ENCODE measurements at regions not wholly inside any gene's neighbourhood (a gene's known extent, or its start where the extent isn't known, plus 50 kb on each side); places are given as distances from the start of the nearest gene placed in this dataset.

DNA sequence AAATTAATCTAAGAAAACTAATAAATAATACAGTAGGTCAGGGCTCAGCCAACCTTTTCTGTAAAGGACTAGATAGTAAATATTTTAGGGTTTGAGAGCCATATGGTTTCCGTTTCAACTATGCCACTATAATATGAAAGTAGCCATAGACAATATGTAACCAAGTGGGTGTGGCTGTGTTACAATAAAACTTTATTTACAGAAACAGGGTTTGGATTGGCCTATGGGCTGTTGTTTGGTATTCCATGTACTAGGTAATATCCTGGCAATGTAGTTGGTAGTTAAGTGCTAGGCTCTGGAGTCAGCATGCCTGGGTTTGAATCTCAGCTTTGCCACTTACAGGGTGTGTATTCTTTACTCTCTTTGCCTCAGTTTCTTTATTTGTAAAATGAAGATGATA lies 156.5 kb upstream of the RPH3A start:
- no peaks in the 10 kb centered on the region for H4K20me1 ChIP-seq
- H3K9ac ChIP-seq, result no peak overlapping the region
- H3K4me2 ChIP-seq, result no peak overlapping the region
- H3K27ac ChIP-seq, result no peak overlapping the region
- no peak overlapping the region for H3K4me3 ChIP-seq
- H3K4me1 ChIP-seq, result no peaks in the 10 kb centered on the region
- no peaks in the 10 kb centered on the region for H3K36me3 ChIP-seq
- H3K9me3 ChIP-seq (replicated peaks in 1 of 11), result peaks cover 0 to 14% (median 7%) of the 10 kb centered on the region in 11 experiments; a peak in 8 of 22 replicates
- TF ChIP-seq Cebpa-rat (IDR thresholded peaks at IDR 0.05), result no peak
- H3K27me3 ChIP-seq, result no peaks in the 10 kb centered on the region

DNA sequence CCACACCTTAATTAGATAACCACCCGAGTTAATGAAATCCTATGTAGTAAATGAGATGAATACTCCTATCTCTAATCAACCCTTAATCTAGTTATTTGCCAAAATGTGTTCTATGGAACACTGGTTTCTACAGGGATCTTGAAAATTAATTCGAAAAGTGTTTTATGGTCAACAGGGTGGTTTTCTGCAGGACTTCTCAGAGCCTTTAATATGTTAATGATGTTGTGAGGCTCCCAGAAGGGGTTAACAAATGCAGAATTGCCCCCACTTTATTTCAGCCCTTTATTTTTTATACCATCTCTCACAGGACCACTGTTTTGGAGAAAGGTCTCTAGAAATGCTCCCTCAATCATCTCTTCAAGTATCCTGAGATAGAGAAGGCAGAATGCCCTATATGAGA lies 153.1 kb upstream of the RPH3A start:
- H3K27ac ChIP-seq, result no peak overlapping the region
- no peak overlapping the region for H3K9ac ChIP-seq
- peaks cover 0 to 7% (median 0%) of the 10 kb centered on the region in 11 experiments; a peak in 1 of 22 replicates for H3K9me3 ChIP-seq (replicated peaks in 1 of 11)
- TF ChIP-seq Cebpa-rat (IDR thresholded peaks at IDR 0.05), result no peak
- no peaks in the 10 kb centered on the region for H3K4me1 ChIP-seq
- no peak overlapping the region for H3K4me3 ChIP-seq
- H3K27me3 ChIP-seq, result no peaks in the 10 kb centered on the region
- H3K36me3 ChIP-seq, result no peaks in the 10 kb centered on the region
- H4K20me1 ChIP-seq, result no peaks in the 10 kb centered on the region
- no peak overlapping the region for H3K4me2 ChIP-seq

DNA sequence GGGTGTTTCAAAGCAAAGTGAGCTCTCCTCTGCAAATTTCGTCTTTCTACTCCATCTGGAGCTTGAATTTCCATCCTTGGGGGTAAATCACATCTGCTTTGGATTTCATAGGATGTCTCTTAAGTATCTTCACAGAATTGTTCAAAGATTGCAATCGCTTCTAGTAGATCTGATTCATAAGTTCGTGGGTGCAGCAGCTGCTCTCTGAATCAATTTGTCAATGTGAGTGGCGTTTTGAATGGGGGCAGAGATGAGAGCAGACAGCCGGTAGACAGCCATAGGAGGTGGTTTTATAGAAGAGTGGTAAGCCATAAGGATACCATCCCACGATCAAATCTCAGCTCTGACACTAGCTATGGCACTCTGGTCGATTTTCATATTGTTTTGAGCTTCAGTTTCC lies 146.0 kb upstream of the RPH3A start:
- TF ChIP-seq Cebpa-rat (IDR thresholded peaks at IDR 0.05), result no peak
- Histone ChIP-seq H3K4me3 (no peak overlapping the region), H3K27me3 (no peaks in the 10 kb centered on the region), H3K9me3 (replicated peaks in 1 of 11) (0 out of 22 replicates have a peak, but pooled peaks cover 0 to 5% (median 0%) of the 10 kb centered on the region in 11 experiments), H3K36me3 (no peaks in the 10 kb centered on the region), H4K20me1 (no peaks in the 10 kb centered on the region), H3K4me1 (peaks cover 0 to 12% (median 0%) of the 10 kb centered on the region in 10 experiments; a peak in 3 of 20 replicates), H3K27ac (no peak overlapping the region), H3K4me2 (no peak overlapping the region), H3K9ac (no peak overlapping the region)

DNA sequence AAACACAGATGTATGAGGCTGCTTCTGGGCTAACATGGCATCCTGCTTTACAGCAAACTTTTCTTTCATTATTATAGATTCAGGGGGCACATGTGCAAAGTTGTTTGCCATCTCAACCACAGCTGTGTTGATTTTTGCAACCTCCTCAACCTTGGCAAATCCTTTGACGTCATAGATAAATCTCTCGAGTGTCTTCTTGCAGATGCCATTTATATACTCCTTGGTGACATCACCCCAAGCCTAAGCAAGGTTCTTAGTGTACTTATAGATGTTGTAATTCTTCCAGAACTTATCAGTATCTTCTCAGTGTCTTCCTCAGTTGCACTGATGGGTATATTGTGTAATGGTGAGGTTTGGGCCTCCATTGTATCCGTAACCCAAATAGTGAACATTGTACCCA lies 135.4 kb upstream of the RPH3A start:
- Histone ChIP-seq H3K27ac (no peak overlapping the region), H3K9me3 (replicated peaks in 1 of 11) (no peaks in the 10 kb centered on the region), H3K36me3 (no peaks in the 10 kb centered on the region), H3K4me2 (no peak overlapping the region), H3K4me1 (peaks cover 0 to 9% (median 5%) of the 10 kb centered on the region in 10 experiments; a peak in 6 of 20 replicates), H3K27me3 (no peaks in the 10 kb centered on the region), H4K20me1 (no peaks in the 10 kb centered on the region), H3K9ac (no peak overlapping the region), H3K4me3 (no peak overlapping the region)
- TF ChIP-seq Cebpa-rat (IDR thresholded peaks at IDR 0.05), result no peak

GRCh38 chr12:112664569-112664968 lies 127.0 kb upstream of the RPH3A start:
- Histone ChIP-seq H3K36me3 (no peaks in the 10 kb centered on the region), H3K27me3 (no peaks in the 10 kb centered on the region), H3K27ac (no peak overlapping the region), H3K4me2 (no peak overlapping the region), H3K9ac (no peak overlapping the region), H3K4me1 (peaks cover 0 to 7% (median 0%) of the 10 kb centered on the region in 10 experiments; a peak in 1 of 20 replicates), H3K4me3 (no peak overlapping the region), H4K20me1 (no peaks in the 10 kb centered on the region), H3K9me3 (replicated peaks in 1 of 11) (no peaks in the 10 kb centered on the region)
- TF ChIP-seq Cebpa-rat (IDR thresholded peaks at IDR 0.05), result no peak

DNA sequence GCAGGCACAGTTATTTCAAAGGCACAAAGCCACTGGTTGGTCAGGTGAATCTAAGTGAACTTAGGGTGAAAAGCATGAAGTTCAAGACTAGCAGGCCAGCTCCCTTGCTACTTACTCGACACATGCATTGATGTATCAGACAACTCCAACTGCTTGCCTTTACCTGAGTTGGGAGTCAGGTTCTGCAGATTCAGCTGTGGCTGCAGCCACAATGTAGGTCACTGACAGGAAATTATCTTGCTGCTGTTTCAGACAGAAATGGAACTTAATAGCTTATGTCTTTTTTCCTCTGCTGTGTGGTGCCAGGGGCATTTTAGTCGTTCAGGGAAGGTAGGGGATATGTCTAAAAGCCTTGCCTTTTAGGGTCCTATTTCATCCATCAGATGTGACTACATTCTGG lies 125.6 kb upstream of the RPH3A start:
- Histone ChIP-seq H3K4me3 (no peak overlapping the region), H3K9ac (no peak overlapping the region), H3K9me3 (replicated peaks in 1 of 11) (no peaks in the 10 kb centered on the region), H3K4me2 (0 out of 22 replicates have a peak overlapping the region, but pooled peaks of 2 of the 11 experiments have one; percentile 11 to 19), H3K27ac (no peak overlapping the region), H3K27me3 (no peaks in the 10 kb centered on the region), H4K20me1 (no peaks in the 10 kb centered on the region), H3K4me1 (peaks cover 0 to 7% (median 0%) of the 10 kb centered on the region in 10 experiments; a peak in 1 of 20 replicates), H3K36me3 (no peaks in the 10 kb centered on the region)
- TF ChIP-seq Cebpa-rat (IDR thresholded peaks at IDR 0.05), result no peak

DNA sequence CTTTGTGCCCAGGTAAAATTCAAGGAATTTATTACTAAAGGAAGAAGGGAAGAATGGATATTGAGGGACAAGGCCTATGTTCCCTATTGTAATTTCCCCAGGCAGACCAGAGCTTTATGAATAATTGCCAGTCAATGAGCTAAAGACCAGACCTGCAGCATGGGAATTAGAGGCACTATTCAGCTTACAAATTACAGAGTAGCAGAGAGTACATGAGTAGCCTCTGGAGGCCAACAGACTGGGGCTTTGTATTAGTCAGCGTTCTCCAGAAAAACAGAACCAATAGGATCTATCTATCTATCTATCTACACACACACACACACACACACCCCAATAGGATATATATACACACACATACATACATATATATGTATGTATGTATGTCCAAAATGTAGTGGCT lies 120.0 kb upstream of the RPH3A start:
- Histone ChIP-seq H3K36me3 (no peaks in the 10 kb centered on the region), H3K27me3 (no peaks in the 10 kb centered on the region), H3K27ac (no peak overlapping the region), H3K4me1 (no peaks in the 10 kb centered on the region), H3K4me3 (no peak overlapping the region), H4K20me1 (no peaks in the 10 kb centered on the region), H3K9me3 (replicated peaks in 1 of 11) (no peaks in the 10 kb centered on the region), H3K4me2 (no peak overlapping the region), H3K9ac (no peak overlapping the region)
- no peak for TF ChIP-seq Cebpa-rat (IDR thresholded peaks at IDR 0.05)

DNA sequence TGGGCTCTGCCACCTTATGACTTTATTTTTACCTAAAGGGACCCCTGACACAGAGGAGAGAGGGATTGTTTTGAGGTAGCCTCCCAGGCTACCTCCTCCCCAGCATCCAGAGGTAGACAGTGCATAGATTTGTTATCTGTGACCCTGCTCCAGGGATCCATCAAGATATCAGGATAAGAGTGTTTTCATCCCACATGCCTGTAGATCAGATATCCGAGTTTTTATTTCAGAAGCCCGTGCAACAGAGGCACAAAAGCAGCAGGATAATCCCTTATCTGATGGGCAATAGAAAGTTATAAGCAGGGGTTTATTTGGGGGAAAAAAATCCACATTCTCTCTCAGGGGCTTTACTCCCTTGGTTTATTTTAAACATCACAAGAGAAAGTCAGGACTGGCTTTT lies 117.0 kb upstream of the RPH3A start:
- no peak overlapping the region for H3K4me3 ChIP-seq
- H3K4me1 ChIP-seq, result no peaks in the 10 kb centered on the region; a peak in 1 of 20 replicates
- H3K36me3 ChIP-seq, result no peaks in the 10 kb centered on the region
- H4K20me1 ChIP-seq, result no peaks in the 10 kb centered on the region
- H3K27ac ChIP-seq, result no peak overlapping the region
- no peaks in the 10 kb centered on the region for H3K27me3 ChIP-seq
- H3K9me3 ChIP-seq (replicated peaks in 1 of 11), result no peaks in the 10 kb centered on the region
- no peak overlapping the region for H3K4me2 ChIP-seq
- no peak for TF ChIP-seq Cebpa-rat (IDR thresholded peaks at IDR 0.05)
- H3K9ac ChIP-seq, result no peak overlapping the region

DNA sequence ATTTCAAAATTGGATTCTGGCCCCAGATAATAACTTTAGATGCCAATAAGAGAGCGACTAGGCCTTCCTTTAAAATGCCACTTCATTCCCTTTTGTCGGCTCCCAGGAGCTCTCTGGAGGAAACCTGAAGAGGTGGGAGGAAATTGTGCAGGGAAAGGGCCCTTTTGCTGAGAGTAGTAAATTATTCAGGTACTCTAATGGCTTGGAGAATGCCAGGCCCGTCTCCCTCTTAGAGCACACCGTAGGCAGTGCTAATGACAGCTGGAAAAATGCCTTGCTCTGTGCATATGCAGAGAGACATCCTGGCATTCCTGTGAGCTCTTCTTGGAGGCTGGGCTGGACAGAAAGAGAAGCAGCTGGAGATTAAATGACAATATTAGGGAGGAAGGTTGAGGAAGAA lies 115.0 kb upstream of the RPH3A start:
- Histone ChIP-seq H3K27me3 (no peaks in the 10 kb centered on the region), H3K9ac (no peak overlapping the region), H3K36me3 (no peaks in the 10 kb centered on the region), H3K27ac (no peak overlapping the region), H3K4me3 (no peak overlapping the region), H3K9me3 (replicated peaks in 1 of 11) (no peaks in the 10 kb centered on the region), H3K4me2 (no peak overlapping the region), H4K20me1 (no peaks in the 10 kb centered on the region), H3K4me1 (peaks cover 0 to 4% (median 0%) of the 10 kb centered on the region in 10 experiments; a peak in 2 of 20 replicates)
- no peak for TF ChIP-seq Cebpa-rat (IDR thresholded peaks at IDR 0.05)

- H3K9ac ChIP-seq, result no peak overlapping the region
- H3K27ac ChIP-seq, result no peak overlapping the region
- no peaks in the 10 kb centered on the region for H4K20me1 ChIP-seq
- H3K4me2 ChIP-seq, result no peak overlapping the region
- H3K27me3 ChIP-seq, result no peaks in the 10 kb centered on the region
- no peaks in the 10 kb centered on the region for H3K36me3 ChIP-seq
- no peaks in the 10 kb centered on the region for H3K9me3 ChIP-seq (replicated peaks in 1 of 11)
- no peak overlapping the region for H3K4me3 ChIP-seq
- TF ChIP-seq Cebpa-rat (IDR thresholded peaks at IDR 0.05), result no peak
- H3K4me1 ChIP-seq, result peaks cover 0 to 4% (median 0%) of the 10 kb centered on the region in 10 experiments; a peak in 2 of 20 replicates
Measured at GRCh38 chr12:112677050-112677765, 114.3 kb upstream of the RPH3A start.

Data from BLaER1 treated with 17β-estradiol and CSF1 and Interleukin-3, amounts not matched to agents 10 nM and 100 nM (cell line).